ENCODE measurements at regions not wholly inside any gene's neighbourhood (a gene's known extent, or its start where the extent isn't known, plus 50 kb on each side); places are given as distances from the start of the nearest gene placed in this dataset.

- intact Hi-C loops (cut with micrococcal nuclease) = loop anchor here (2.0 to 10.0 kb wide), 4 partner anchors 45 to 683 kb away; partner anchors contain the start of gene SEMA3A
- no peaks in the 10 kb centered on the region for H3K9me2 ChIP-seq (replicated peaks; ENCODE audit: low read length)
- no peaks in the 10 kb centered on the region for H4K20me1 ChIP-seq (ENCODE audit: low read length)
- no peak overlapping the region for H3K4me3 ChIP-seq (ENCODE audit: low read length)
- POLR2A ChIA-PET (ENCODE audit: unreplicated experiment) = no interaction called here
- H3K9ac ChIP-seq (ENCODE audit: low read length) = no peak overlapping the region
- H2AFZ ChIP-seq (ENCODE audit: low read length) = no peak overlapping the region
- H3K4me2 ChIP-seq (ENCODE audit: low read length) = 0 out of 2 replicates have a peak overlapping the region, but pooled peaks have one; percentile 40
- H3K79me2 ChIP-seq (ENCODE audit: low read length) = no peaks in the 10 kb centered on the region
- peak overlapping the region; percentile 12; the same call in 1 of the 2 replicates for H3K27ac ChIP-seq (ENCODE audit: low read length)
- TF ChIP-seq EZH2 (IDR thresholded peaks at IDR 0.05; ENCODE audit: low read length, unreplicated experiment) = no peak
- no peak for TF ChIP-seq EZH2phosphoT487 (IDR thresholded peaks at IDR 0.05; ENCODE audit: borderline replicate concordance, low read length)
- TF ChIP-seq, protein P1, sequence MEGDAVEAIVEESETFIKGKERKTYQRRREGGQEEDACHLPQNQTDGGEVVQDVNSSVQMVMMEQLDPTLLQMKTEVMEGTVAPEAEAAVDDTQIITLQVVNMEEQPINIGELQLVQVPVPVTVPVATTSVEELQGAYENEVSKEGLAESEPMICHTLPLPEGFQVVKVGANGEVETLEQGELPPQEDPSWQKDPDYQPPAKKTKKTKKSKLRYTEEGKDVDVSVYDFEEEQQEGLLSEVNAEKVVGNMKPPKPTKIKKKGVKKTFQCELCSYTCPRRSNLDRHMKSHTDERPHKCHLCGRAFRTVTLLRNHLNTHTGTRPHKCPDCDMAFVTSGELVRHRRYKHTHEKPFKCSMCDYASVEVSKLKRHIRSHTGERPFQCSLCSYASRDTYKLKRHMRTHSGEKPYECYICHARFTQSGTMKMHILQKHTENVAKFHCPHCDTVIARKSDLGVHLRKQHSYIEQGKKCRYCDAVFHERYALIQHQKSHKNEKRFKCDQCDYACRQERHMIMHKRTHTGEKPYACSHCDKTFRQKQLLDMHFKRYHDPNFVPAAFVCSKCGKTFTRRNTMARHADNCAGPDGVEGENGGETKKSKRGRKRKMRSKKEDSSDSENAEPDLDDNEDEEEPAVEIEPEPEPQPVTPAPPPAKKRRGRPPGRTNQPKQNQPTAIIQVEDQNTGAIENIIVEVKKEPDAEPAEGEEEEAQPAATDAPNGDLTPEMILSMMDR (conservative IDR thresholded peaks at IDR 0.05; ENCODE audit: low read depth, low read length) = no peak
- CTCF ChIA-PET = no interaction called here
- H3K36me3 ChIP-seq (ENCODE audit: low read depth, low read length) = no peaks in the 10 kb centered on the region
- ATAC-seq (peak; percentile 83), DNase-seq (peak; percentile 38)
- no peaks in the 10 kb centered on the region for H3K27me3 ChIP-seq (ENCODE audit: low read length)
- H3K4me1 ChIP-seq (ENCODE audit: insufficient read depth, low read length) = peaks cover 8% of the 10 kb centered on the region
- no peaks in the 10 kb centered on the region for H3F3A ChIP-seq (ENCODE audit: low read length, unreplicated experiment)
- H3K9me3 ChIP-seq (ENCODE audit: low read length) = no peaks in the 10 kb centered on the region
- no TSS peak for BruUV-seq (replicated peaks)
These were observed 422.9 kb upstream of the SEMA3A start for GRCh38 chr7:84617265-84618030.

DNA sequence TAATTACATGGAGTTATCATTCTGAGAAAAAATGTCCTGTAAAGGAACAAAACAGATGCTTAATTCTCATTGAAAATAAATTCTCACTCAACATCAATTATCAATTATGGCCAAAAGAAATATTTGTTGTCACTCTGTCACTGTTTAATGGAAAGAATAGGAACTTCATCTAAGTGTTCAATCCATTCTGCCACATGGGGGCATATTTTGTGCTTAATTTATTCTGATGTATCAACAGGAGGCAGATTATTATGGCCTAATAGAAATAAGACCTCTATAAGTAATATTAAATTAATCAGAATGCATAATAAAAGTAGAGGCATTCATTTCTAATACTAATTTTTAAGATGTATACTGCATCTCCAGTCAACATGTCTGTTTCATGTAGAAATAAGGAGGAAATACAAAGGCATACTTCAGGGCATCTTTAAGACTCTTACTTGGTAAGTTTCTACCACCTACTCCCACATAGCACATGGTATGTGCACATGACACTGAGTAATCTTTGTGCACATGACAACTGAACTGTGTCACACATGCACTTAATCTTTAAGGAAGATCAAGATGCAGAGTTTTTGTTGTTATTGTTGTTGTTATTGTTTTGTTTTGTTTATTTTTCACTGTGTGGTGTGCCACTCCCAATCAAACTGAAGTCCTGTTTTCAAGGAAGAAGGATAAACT, 420.4 kb upstream of the SEMA3A start:
- POLR2A ChIA-PET (ENCODE audit: unreplicated experiment) = no interaction called here
- DNase-seq (peak; percentile 31), ATAC-seq (no peak)
- H3K79me2 ChIP-seq (ENCODE audit: low read length) = no peaks in the 10 kb centered on the region
- H3K4me1 ChIP-seq (ENCODE audit: insufficient read depth, low read length) = peaks cover 8% of the 10 kb centered on the region
- no peak for TF ChIP-seq EZH2 (IDR thresholded peaks at IDR 0.05; ENCODE audit: low read length, unreplicated experiment)
- TF ChIP-seq, protein P1 (conservative IDR thresholded peaks at IDR 0.05; ENCODE audit: low read depth, low read length) = peak; percentile 44
- CTCF ChIA-PET = no interaction called here
- H3K4me3 ChIP-seq (ENCODE audit: low read length) = no peak overlapping the region
- H3K27me3 ChIP-seq (ENCODE audit: low read length) = no peaks in the 10 kb centered on the region
- no peaks in the 10 kb centered on the region for H4K20me1 ChIP-seq (ENCODE audit: low read length)
- no peaks in the 10 kb centered on the region for H3K36me3 ChIP-seq (ENCODE audit: low read depth, low read length)
- intact Hi-C loops (cut with micrococcal nuclease) = loop anchor here (5.0 to 10.0 kb wide), 3 partner anchors 407 to 680 kb away; partner anchors contain the start of gene SEMA3A
- H3K4me2 ChIP-seq (ENCODE audit: low read length) = no peak overlapping the region
- H2AFZ ChIP-seq (ENCODE audit: low read length) = no peak overlapping the region
- no TSS peak for BruUV-seq (replicated peaks)
- no peaks in the 10 kb centered on the region for H3K9me3 ChIP-seq (ENCODE audit: low read length)
- no peaks in the 10 kb centered on the region for H3K9me2 ChIP-seq (replicated peaks; ENCODE audit: low read length)
- H3K9ac ChIP-seq (ENCODE audit: low read length) = no peak overlapping the region
- no peak overlapping the region for H3K27ac ChIP-seq (ENCODE audit: low read length)
- no peaks in the 10 kb centered on the region for H3F3A ChIP-seq (ENCODE audit: low read length, unreplicated experiment)

Measured in PC-3 (cell line).